GM12878 (cell line): ENCODE measurements at regions not wholly inside any gene's neighbourhood (a gene's known extent, or its start where the extent isn't known, plus 50 kb on each side); places are given as distances from the start of the nearest gene placed in this dataset.

Experiments used
- ATAC-seq: fragments of 200-7000 bp; cut with Tn5 transposase; 3 replicates; pipeline ENCODE4 v1.9.1; 2020; ENCODE audit warnings: mild to moderate bottlenecking, moderate library complexity
- BruUV-seq: library from RNA; stranded (reverse); fragments of 400-500 nt; replicated peaks from 2 replicates; lab custom pipeline; 2021; lab: Mats Ljungman, UMichigan
- CTCF ChIA-PET: fragments of 300-600 bp; sonication (Branson Sonifier 250); formaldehyde crosslinking; extraction: SDS; loops from one replicate; lab custom pipeline; 2021; ENCODE audit warnings: inconsistent platforms; lab: Yijun Ruan, JAX
- POLR2A ChIA-PET: fragments of 350-600 bp; formaldehyde crosslinking; extraction: SDS; loops from one replicate; lab custom pipeline; 2021; ENCODE audit warnings: inconsistent platforms; lab: Charles Lee
- RAD21 ChIA-PET: fragments of 300-600 bp; sonication (Branson Sonifier 250); formaldehyde crosslinking; loops from one replicate; lab custom pipeline; 2023; ENCODE audit warnings: antibody characterized with exemption; ENCODE audit not compliant: unreplicated experiment; lab: Charles Lee
- SMC1A ChIA-PET: fragments of 300-600 bp; sonication (Branson Sonifier 250); formaldehyde crosslinking; loops from one replicate; lab custom pipeline; 2023; ENCODE audit not compliant: unreplicated experiment, uncharacterized antibody; lab: Charles Lee
- DNase-seq: peaks from one replicate; pipeline ENCODE4 v3.0.0-alpha.2; 2011; ENCODE audit warnings: low read depth, low spot score
- FAIRE-seq: peaks from 3 replicates; lab custom pipeline; 2011; peaks lifted over from hg19 to GRCh38; lab: Jason Lieb, UNC
- H2AFZ ChIP-seq: 2 replicates; pipeline ENCODE4 v1.6.0; 2011; ENCODE audit warnings: low read depth, low read length, control low read depth; ENCODE audit not compliant: control insufficient read depth
- H3K27ac ChIP-seq: 2 replicates; pipeline ENCODE4 v1.5.1; 2011; ENCODE audit warnings: control low read depth; ENCODE audit not compliant: control insufficient read depth, insufficient read depth
- H3K27me3 ChIP-seq, 2 experiments: replicated peaks in 1 of 2; 2 replicates each; pipeline versions ENCODE4 v1.6.0 to v1.6.1; 2011; ENCODE audit warnings: low read length in 1 of 2; ENCODE audit not compliant: control insufficient read depth in 2 of 2, insufficient read depth in 2 of 2
- H3K36me3 ChIP-seq, 2 experiments: 2 replicates each; pipeline ENCODE4 v1.5.1; 2011; ENCODE audit warnings: low read length in 1 of 2; ENCODE audit not compliant: control insufficient read depth in 2 of 2, insufficient read depth in 2 of 2
- H3K4me1 ChIP-seq: 2 replicates; pipeline ENCODE4 v1.6.1; 2011; ENCODE audit warnings: mild to moderate bottlenecking, low read length, moderate library complexity, mixed read lengths; ENCODE audit not compliant: control insufficient read depth, insufficient read depth
- H3K4me2 ChIP-seq: 2 replicates; pipeline ENCODE4 v1.6.0; 2011; ENCODE audit warnings: control low read depth; ENCODE audit not compliant: control insufficient read depth, insufficient read depth
- H3K4me3 ChIP-seq: fragments of 200-600 bp; sonication (generic); 2 replicates; pipeline ENCODE4 v1.5.1; 2016
- H3K79me2 ChIP-seq: 2 replicates; pipeline ENCODE4 v1.6.0; 2011; ENCODE audit warnings: low read length; ENCODE audit not compliant: control insufficient read depth, insufficient read depth
- H3K9ac ChIP-seq: 2 replicates; pipeline ENCODE4 v1.8.0; 2011; ENCODE audit warnings: low read length, control low read depth, mixed read lengths; ENCODE audit not compliant: control insufficient read depth, insufficient read depth
- H3K9me3 ChIP-seq: replicated peaks from 3 replicates; pipeline ENCODE4 v1.5.1; 2011; ENCODE audit warnings: mild to moderate bottlenecking, low read length; ENCODE audit not compliant: control insufficient read depth, insufficient read depth
- H4K20me1 ChIP-seq: 2 replicates; pipeline ENCODE4 v1.6.0; 2011; ENCODE audit not compliant: control insufficient read depth, insufficient read depth
- EED ChIP-seq: sonication (generic); IDR thresholded peaks from 2 replicates; pipeline ENCODE4 v1.6.1; 2016; ENCODE audit warnings: antibody characterized with exemption, low read depth
- NFIC ChIP-seq: IDR thresholded peaks from 2 replicates; pipeline ENCODE4 v1.6.1; 2012; ENCODE audit warnings: low read depth, mild to moderate bottlenecking, inconsistent platforms, low read length, moderate library complexity
- PAX8 ChIP-seq: fragments of 450-650 bp; IDR thresholded peaks from 2 replicates; pipeline ENCODE4 v1.6.1; 2017; ENCODE audit warnings: mild to moderate bottlenecking, moderate library complexity
- RCOR1 ChIP-seq: conservative IDR thresholded peaks from 2 replicates; pipeline ENCODE4 v1.6.1; 2012; ENCODE audit warnings: low read depth, low read length, improper control_type of control experiment
- SUPT20H ChIP-seq: IDR thresholded peaks from 2 replicates; pipeline ENCODE4 v1.6.1; 2011; ENCODE audit warnings: low read depth, mild to moderate bottlenecking, low read length, moderate library complexity, borderline replicate concordance; ENCODE audit not compliant: control insufficient read depth
- ZBED1 ChIP-seq: IDR thresholded peaks from 2 replicates; pipeline ENCODE4 v1.6.1; 2016; ENCODE audit warnings: borderline replicate concordance
- in situ Hi-C: fragments of 300-500 bp; cut with MboI; formaldehyde crosslinking; loops from 9 replicates; pipeline ENCODE4 v1.14.3; 2018; ENCODE audit warnings: mixed read lengths
- intact Hi-C: fragments of 100-400 bp; cut with micrococcal nuclease; formaldehyde crosslinking; loops from one replicate; pipeline ENCODE4 v1.14.2; 2022; ENCODE audit not compliant: unreplicated experiment
- TF ChIP-seq, protein P1 (sequence below): fragments of 450-650 bp; IDR thresholded peaks from 2 replicates; pipeline ENCODE4 v1.6.1; 2017; ENCODE audit warnings: mild to moderate bottlenecking, moderate library complexity
- TF ChIP-seq, protein P2 (sequence below): IDR thresholded peaks from 2 replicates; pipeline ENCODE4 v1.6.1; 2012; ENCODE audit warnings: mild to moderate bottlenecking, low read depth, low read length
- TF ChIP-seq, protein P3 (sequence below): fragments of 150-350 bp; IDR thresholded peaks from 2 replicates; pipeline ENCODE4 v1.6.1; 2016; ENCODE audit warnings: low read depth, low read length

DNA sequence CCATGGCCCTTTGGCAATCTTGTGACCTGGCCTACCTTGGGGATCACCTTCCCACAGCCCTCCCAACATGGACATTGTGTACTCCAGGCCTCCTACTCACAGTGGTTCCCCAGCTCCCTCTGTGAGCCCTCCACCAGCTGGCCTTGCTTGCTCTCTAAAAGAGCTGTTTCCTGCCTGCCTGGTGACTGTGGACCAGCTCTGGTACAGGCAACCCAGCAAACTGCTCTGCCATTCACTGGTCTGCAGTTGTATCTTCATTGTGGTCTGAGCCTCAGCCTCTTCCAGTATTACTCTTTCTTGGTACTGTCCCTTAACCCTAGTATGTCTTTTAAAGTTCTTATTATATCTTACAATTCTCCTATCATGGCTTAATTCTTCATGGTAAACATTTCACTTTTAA, 236.2 kb downstream of the KTN1 start:
- ATAC-seq = no peak; the same call in 2 of the 3 replicates
- intact Hi-C loops = loop anchor here (10.0 kb wide), 1 partner anchor 189 kb away; no protein-coding TSS in a partner anchor
- ChIA-PET CTCF (no interaction called here), RAD21 (no interaction called here), SMC1A (no interaction called here), POLR2A (no interaction called here)
- no peak overlapping the region for H3K4me3 ChIP-seq
- no peaks in the 10 kb centered on the region for H3K27me3 ChIP-seq
- no peaks in the 10 kb centered on the region; the same call in 2 of the 3 replicates for H3K9me3 ChIP-seq
- H2AFZ ChIP-seq = no peak overlapping the region
- H4K20me1 ChIP-seq = no peaks in the 10 kb centered on the region
- H3K27ac ChIP-seq = no peak overlapping the region
- BruUV-seq = no TSS peak
- no peak overlapping the region for H3K9ac ChIP-seq
- in situ Hi-C loops = no loop called here
- DNase-seq = no peak
- H3K79me2 ChIP-seq = no peaks in the 10 kb centered on the region
- no peaks in the 10 kb centered on the region for H3K36me3 ChIP-seq
- H3K4me2 ChIP-seq = no peak overlapping the region
- TF ChIP-seq, protein P1, sequence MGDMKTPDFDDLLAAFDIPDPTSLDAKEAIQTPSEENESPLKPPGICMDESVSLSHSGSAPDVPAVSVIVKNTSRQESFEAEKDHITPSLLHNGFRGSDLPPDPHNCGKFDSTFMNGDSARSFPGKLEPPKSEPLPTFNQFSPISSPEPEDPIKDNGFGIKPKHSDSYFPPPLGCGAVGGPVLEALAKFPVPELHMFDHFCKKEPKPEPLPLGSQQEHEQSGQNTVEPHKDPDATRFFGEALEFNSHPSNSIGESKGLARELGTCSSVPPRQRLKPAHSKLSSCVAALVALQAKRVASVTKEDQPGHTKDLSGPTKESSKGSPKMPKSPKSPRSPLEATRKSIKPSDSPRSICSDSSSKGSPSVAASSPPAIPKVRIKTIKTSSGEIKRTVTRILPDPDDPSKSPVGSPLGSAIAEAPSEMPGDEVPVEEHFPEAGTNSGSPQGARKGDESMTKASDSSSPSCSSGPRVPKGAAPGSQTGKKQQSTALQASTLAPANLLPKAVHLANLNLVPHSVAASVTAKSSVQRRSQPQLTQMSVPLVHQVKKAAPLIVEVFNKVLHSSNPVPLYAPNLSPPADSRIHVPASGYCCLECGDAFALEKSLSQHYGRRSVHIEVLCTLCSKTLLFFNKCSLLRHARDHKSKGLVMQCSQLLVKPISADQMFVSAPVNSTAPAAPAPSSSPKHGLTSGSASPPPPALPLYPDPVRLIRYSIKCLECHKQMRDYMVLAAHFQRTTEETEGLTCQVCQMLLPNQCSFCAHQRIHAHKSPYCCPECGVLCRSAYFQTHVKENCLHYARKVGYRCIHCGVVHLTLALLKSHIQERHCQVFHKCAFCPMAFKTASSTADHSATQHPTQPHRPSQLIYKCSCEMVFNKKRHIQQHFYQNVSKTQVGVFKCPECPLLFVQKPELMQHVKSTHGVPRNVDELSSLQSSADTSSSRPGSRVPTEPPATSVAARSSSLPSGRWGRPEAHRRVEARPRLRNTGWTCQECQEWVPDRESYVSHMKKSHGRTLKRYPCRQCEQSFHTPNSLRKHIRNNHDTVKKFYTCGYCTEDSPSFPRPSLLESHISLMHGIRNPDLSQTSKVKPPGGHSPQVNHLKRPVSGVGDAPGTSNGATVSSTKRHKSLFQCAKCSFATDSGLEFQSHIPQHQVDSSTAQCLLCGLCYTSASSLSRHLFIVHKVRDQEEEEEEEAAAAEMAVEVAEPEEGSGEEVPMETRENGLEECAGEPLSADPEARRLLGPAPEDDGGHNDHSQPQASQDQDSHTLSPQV = no peak
- TF ChIP-seq RCOR1 (no peak), NFIC (no peak), SUPT20H (no peak), PAX8 (no peak), ZBED1 (no peak), EED (no peak)
- TF ChIP-seq, protein P2, sequence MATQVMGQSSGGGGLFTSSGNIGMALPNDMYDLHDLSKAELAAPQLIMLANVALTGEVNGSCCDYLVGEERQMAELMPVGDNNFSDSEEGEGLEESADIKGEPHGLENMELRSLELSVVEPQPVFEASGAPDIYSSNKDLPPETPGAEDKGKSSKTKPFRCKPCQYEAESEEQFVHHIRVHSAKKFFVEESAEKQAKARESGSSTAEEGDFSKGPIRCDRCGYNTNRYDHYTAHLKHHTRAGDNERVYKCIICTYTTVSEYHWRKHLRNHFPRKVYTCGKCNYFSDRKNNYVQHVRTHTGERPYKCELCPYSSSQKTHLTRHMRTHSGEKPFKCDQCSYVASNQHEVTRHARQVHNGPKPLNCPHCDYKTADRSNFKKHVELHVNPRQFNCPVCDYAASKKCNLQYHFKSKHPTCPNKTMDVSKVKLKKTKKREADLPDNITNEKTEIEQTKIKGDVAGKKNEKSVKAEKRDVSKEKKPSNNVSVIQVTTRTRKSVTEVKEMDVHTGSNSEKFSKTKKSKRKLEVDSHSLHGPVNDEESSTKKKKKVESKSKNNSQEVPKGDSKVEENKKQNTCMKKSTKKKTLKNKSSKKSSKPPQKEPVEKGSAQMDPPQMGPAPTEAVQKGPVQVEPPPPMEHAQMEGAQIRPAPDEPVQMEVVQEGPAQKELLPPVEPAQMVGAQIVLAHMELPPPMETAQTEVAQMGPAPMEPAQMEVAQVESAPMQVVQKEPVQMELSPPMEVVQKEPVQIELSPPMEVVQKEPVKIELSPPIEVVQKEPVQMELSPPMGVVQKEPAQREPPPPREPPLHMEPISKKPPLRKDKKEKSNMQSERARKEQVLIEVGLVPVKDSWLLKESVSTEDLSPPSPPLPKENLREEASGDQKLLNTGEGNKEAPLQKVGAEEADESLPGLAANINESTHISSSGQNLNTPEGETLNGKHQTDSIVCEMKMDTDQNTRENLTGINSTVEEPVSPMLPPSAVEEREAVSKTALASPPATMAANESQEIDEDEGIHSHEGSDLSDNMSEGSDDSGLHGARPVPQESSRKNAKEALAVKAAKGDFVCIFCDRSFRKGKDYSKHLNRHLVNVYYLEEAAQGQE = no peak
- TF ChIP-seq, protein P3, sequence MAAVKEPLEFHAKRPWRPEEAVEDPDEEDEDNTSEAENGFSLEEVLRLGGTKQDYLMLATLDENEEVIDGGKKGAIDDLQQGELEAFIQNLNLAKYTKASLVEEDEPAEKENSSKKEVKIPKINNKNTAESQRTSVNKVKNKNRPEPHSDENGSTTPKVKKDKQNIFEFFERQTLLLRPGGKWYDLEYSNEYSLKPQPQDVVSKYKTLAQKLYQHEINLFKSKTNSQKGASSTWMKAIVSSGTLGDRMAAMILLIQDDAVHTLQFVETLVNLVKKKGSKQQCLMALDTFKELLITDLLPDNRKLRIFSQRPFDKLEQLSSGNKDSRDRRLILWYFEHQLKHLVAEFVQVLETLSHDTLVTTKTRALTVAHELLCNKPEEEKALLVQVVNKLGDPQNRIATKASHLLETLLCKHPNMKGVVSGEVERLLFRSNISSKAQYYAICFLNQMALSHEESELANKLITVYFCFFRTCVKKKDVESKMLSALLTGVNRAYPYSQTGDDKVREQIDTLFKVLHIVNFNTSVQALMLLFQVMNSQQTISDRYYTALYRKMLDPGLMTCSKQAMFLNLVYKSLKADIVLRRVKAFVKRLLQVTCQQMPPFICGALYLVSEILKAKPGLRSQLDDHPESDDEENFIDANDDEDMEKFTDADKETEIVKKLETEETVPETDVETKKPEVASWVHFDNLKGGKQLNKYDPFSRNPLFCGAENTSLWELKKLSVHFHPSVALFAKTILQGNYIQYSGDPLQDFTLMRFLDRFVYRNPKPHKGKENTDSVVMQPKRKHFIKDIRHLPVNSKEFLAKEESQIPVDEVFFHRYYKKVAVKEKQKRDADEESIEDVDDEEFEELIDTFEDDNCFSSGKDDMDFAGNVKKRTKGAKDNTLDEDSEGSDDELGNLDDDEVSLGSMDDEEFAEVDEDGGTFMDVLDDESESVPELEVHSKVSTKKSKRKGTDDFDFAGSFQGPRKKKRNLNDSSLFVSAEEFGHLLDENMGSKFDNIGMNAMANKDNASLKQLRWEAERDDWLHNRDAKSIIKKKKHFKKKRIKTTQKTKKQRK = no peak
- H3K4me1 ChIP-seq = no peaks in the 10 kb centered on the region; the same call in 1 of the 2 replicates
- FAIRE-seq = no peak
